Activated CD8-positive, alpha-beta memory T cell treated with anti-CD3 and anti-CD28 coated beads, Interleukin-2, amount 50 U/mL, for 1 hour (primary cell): ENCODE measurements at regions not wholly inside any gene's neighbourhood (a gene's known extent, or its start where the extent isn't known, plus 50 kb on each side); places are given as distances from the start of the nearest gene placed in this dataset.

Experiments
- DNase-seq: peaks from one replicate; pipeline ENCODE4 v3.0.0-alpha.2; 2020; ENCODE audit errors: extremely low read depth

GRCh38 chr1:5423109-5423508 is 569.1 kb downstream of the NPHP4 start:
- no peak for DNase-seq

- DNase-seq: no peak
Measured at GRCh38 chr1:5419501-5419900, 572.7 kb downstream of the NPHP4 start.

- no peak for DNase-seq
Measured at GRCh38 chr1:5416518-5416917, 575.7 kb downstream of the NPHP4 start.

- DNase-seq: no peak
Measured at GRCh38 chr1:5415606-5416005, 576.6 kb downstream of the NPHP4 start.

GRCh38 chr1:5410652-5411051 is 581.6 kb downstream of the NPHP4 start:
- DNase-seq: no peak

GRCh38 chr1:5408401-5408800 is 583.8 kb downstream of the NPHP4 start:
- no peak for DNase-seq

GRCh38 chr1:5405263-5405662 is 587.0 kb downstream of the NPHP4 start:
- DNase-seq: no peak

- DNase-seq: no peak
Measured at GRCh38 chr1:5404412-5405203, 587.6 kb downstream of the NPHP4 start.

- DNase-seq: no peak
Measured at GRCh38 chr1:5403935-5404334, 588.3 kb downstream of the NPHP4 start.

GRCh38 chr1:5402618-5403017 is 589.6 kb downstream of the NPHP4 start:
- DNase-seq: no peak

GRCh38 chr1:5399771-5400170 is 592.5 kb downstream of the NPHP4 start:
- DNase-seq: no peak

GRCh38 chr1:5396593-5396992 is 595.6 kb downstream of the NPHP4 start:
- DNase-seq: no peak

GRCh38 chr1:5394111-5394510 is 598.1 kb downstream of the NPHP4 start:
- no peak for DNase-seq

- no peak for DNase-seq
Measured at GRCh38 chr1:5393603-5394002, 598.6 kb downstream of the NPHP4 start.

- no peak for DNase-seq
Measured at GRCh38 chr1:5393146-5393545, 599.1 kb downstream of the NPHP4 start.

- DNase-seq: no peak
Measured at GRCh38 chr1:5391725-5392124, 600.5 kb downstream of the NPHP4 start.

GRCh38 chr1:5390504-5390903 is 601.7 kb downstream of the NPHP4 start:
- no peak for DNase-seq

GRCh38 chr1:5389101-5389885 is 602.9 kb downstream of the NPHP4 start:
- no peak for DNase-seq

- DNase-seq: no peak
Measured at GRCh38 chr1:5388622-5389021, 603.6 kb downstream of the NPHP4 start.

GRCh38 chr1:5386371-5386770 is 605.9 kb downstream of the NPHP4 start:
- no peak for DNase-seq

- no peak for DNase-seq
Measured at GRCh38 chr1:5385956-5386355, 606.3 kb downstream of the NPHP4 start.

GRCh38 chr1:5385096-5385799 is 607.0 kb downstream of the NPHP4 start:
- DNase-seq: no peak

GRCh38 chr1:5381491-5381890 is 610.7 kb downstream of the NPHP4 start:
- no peak for DNase-seq
